Activated T-cell treated with anti-CD3 and anti-CD28 coated beads, Interleukin-2, amount 50 U/mL, for 48 hours (primary cell): ENCODE measurements at regions not wholly inside any gene's neighbourhood (a gene's known extent, or its start where the extent isn't known, plus 50 kb on each side); places are given as distances from the start of the nearest gene placed in this dataset.
"Not testable (repeated sequence)": the region's sequence is repeated elsewhere in the genome, so short reads cannot be mapped to it uniquely, and the experiment has no call there.

Experiments
- DNase-seq, 2 experiments: peaks; one replicate each; pipeline ENCODE4 v3.0.0-alpha.2; 2020

DNA sequence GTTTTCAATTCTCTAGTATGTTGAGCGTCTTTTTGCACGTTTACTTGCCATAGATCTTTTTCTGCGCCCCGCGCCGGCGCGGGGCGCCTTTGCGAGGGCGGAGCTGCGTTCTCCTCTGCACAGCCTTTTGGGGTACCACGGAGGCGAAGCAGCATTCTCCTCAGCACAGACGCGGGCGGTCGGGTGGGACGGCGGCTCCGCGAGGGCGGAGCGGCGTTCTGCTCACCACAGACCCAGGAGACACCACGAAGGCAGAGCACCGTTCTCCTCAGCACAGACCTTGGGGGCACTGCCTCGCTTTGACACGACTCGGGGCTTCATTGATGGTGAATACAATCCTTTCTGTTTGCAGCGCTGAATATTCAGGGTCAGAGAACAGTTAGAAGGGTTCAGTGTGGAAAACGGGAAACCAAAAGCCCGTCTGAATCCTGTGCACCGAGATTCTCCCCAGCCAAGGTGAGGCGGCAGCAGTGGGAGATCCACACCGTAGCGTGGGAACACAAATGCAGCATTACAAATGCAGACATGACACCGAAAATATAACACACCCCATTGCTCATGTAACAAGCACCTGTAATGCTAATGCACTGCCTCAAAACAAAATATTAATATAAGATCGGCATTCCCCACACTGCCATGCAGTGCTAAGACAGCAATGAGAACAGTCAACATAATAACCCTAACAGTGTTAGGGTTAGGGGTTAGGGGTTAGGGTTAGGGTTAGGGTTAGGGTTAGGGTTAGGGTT is 190.7 kb upstream of the VIPR2 start:
- not testable (repeated sequence) for DNase-seq

DNA sequence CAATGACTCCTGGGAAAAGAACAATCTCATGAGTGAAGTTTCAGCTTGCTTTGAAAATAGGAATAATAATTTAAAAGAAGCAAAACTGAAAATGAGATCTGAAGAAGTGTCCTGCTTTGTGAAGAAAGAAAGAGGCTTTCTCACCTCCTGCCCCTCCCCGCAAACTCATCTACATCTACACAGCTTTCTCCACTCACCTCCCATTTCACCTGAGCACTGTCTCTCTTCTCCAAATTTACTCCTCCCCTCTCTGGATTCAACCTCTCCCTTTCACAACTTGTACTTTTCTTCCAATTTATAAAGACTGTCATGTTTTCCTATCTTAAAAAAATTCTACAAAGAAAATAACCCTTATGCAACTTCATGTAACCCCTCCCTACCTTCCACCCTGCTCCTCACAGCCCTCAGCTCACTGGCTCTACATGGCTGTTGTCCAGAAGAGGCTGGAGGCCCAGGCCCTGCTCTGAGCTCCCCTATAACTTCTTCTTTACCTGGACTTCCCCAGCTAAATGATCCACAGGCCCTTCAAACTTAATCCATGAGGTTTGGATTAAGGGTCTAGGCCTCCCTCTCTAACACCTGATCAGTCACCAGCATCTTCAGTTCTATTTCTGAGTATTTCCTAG is 188.3 kb upstream of the VIPR2 start:
- DNase-seq = not testable (repeated sequence)

DNA sequence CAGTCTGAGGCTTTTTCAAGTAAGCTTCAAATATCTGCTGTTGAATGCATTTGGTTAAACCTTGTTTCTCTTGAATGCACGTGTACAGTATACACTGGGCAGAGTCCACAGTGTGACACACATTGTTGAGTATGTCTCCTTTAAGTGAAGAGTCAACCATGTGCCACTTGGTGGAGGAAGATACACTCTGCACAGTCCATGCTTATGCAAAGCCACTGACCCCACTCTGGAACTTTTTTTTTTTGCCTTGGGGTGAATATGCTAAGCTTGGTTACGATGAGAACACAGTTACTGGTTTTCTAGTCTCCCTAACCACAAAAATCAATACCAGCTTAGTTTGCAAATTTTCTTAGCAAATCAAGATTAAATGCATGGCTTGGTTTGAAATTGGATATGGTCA is 186.8 kb upstream of the VIPR2 start:
- no peak for DNase-seq

DNA sequence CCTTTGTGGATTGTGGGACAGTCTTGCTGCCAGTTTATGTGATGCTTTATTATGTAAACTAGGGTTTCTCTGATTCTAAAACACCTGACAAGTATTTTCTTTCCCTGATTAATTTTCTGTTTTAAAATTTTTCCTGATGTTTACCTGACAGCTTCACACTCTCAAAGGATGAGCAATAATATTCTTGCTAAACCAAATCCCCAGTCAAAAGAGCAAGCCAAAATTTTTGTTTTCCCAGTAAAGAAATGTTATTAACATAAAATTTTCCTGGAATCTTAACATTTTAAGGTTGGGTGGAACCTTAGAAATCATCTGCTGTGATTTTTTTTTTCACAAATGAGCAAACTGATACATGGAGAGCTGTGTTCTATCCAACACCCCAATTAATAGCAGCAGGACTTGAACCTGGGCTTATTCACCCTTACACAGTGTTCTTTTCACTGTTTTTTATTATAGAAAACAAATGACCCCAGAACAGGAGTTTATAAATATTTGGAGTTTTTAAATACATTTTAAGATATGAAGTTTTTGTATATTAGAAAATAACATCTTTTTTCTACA is 185.2 kb upstream of the VIPR2 start:
- DNase-seq = no peak

DNA sequence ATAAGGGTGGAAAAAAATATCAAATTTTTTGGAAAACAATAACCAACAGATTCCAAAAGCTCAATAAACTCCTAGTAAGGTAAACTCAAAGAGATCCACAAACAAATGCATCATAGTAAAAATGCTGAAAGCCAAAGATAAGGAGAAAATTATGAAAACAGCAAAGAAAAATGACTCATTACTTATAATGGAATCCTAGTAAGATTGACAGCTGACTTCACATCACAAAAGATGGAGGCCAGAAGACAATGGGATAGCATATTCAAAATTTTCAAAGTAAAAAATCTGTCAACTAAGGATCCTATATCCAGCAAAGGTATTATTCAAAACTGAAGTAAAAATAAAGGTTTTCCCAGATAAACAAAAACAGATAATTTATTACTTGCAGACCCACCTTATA is 183.4 kb upstream of the VIPR2 start:
- no peak for DNase-seq

DNA sequence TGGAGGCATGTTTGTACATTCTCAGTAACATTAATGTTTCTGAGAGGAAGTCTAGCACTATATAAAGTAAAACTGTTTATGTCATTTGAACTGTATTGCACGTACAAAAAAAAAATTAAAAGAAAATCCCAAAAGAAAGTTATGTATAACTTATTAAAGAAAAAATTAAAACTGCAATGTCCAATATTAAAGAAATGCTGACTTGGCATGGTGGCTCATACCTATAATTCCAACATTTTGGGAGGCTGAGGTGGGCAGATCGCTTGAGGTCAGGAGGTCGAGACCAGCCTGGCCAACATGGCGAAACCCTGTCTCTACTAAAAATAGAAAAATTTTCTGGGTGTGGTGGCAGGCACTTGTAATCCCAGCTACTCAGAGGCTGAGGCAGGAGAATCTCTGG is 178.7 kb upstream of the VIPR2 start:
- DNase-seq = no peak

DNA sequence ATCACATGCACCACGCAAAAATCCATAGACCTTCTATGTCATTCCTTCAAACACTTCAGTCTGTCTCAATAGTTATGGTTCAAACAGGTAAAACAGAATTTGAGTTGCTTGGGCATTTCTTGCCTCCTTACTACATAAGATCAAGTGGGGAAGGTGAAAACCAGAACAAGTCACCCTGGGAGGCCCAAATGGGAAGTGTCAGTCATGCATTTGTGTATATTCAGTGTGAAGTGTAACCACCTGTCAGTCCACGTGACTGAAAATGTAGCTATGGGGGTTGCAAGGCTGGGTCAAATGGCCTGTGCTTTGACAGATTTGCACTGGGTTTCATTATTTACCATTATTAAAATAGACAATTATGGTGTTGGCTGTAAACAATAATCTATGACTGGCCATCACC is 176.6 kb upstream of the VIPR2 start:
- no peak for DNase-seq

DNA sequence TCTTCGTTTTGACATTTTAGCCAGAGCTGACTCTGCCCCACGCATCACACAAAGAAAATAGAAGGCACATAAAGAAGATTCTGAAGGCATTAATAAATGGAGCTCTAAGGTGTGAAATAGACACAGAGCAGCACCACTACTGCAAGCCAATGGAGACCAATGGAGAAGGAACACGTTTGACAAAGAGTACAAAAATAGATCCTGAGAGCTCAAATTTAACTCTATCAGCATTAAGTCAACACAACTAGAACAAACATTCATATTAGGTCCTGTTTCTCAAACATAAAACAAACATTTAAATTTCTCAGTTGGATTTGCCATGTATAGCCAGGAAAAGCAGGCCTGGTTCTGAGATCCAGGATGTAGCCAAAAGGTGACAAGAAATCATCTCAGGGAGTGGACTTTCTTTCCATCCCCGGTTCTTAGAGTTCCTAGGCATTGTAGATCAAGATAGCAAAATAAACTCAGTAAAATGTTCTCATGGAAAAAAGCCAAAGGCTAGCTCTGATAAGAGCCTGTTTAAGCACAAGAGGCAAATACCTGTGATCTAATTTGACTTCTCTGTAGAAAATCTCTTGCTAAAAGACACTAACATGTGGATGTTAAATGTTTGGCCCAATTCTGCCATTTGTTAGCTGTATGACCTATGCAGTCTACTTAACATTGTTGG is 174.2 kb upstream of the VIPR2 start:
- DNase-seq = no peak

DNA sequence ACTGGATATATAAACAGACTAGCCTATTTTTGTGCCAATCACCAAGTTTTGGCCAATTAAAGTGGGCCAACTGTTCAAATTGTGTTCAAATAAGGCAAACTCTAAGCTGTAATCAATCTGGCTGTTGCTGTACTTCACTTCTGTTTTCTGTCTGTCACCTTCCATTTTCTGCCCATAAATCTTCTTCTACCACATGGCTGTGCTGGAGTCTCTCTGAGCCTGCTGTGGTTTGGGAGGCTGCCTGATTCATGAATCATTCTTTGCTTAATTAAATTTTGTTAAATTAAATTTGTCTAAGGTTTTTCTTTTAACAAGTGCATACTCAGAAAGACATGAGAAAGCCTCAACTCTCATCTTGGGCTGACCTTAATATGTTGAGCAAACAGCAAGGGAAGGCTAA is 172.6 kb upstream of the VIPR2 start:
- DNase-seq = no peak

DNA sequence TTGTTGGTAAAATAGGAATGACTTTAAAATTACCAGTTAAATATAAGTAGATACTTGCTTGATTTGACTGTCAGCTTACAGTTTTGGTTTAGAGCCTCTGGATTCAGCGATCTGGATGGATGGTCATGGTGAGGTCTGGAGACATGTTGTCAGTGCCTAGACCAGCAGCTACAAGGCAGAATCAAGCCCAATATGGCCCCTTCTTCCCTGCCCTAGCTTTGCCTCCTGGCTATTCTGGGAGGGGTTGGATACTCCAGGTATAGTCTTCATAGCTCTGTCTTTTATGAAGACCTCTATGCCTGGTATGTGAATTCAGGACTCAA is 166.5 kb upstream of the VIPR2 start:
- DNase-seq = no peak

DNA sequence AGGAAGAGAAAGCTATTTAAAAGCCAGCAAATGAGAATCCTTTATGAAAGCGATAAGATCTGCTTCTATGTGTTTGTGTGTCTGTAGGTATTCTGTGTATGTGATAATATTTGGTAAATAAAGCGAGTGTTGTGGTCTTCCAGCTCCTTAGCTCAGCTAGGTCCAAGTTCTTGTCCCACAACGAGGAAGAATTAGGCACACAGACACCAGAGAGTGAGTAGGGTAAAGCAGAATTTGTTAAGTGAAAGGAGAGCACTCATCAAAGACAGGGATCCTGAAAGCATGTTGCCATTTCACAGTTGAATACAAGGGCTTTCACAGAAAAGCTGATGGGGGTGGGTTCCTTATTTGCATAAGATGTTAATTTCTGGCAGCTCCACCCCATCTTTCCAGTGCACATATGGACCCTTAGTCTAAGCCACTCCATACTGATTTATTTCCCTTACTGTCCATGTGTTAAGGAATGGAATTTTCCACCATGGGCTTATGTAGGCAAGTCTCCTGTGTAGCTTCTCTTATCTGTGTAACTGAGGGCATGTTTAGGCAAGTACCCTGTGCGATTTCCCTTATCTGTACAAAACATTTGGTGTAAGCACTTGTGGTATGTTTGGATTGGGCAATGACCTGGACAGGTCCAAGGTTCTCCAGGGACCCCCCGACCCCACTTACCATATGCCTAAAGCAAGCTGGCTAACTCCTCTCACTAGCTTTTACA is 165.9 kb upstream of the VIPR2 start:
- no peak for DNase-seq

DNA sequence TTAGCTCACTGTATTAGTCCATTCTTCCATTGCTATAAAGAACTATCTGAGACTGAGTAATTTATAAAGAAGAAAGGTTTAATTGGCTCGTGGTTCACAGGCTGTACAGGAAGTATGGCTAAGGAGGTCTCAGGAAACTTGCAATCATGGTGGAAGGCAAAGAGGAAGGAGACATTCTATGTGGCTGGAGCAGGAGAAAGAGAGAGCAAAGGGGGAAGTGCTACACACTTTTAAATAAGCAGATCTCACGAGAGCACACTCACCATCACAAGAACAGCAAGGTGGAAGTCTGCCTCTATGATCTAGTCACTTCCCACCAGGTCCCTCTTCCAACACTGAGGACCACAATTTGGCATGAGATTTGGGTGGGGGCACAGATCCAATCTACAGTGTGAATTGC is 164.5 kb upstream of the VIPR2 start:
- DNase-seq = not testable (repeated sequence)

DNA sequence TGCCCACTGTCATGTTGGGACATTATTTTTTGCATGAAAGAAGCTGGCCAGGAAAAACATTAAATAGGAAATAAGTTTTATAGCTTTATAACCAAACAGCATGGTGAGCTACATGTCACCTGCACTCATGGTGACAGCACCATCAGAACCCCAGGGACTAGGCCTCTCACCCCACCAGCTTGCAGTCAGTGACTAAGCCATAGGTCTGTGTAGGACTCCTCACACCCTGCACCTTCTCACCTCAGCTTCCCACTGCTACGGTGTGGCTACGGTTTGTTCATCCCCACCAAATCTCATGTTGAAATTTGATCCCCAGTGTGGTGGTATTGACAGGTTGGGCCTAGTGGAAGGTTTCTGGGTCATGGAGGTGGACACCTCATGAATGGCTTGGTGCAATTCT is 161.3 kb upstream of the VIPR2 start:
- DNase-seq = no peak

DNA sequence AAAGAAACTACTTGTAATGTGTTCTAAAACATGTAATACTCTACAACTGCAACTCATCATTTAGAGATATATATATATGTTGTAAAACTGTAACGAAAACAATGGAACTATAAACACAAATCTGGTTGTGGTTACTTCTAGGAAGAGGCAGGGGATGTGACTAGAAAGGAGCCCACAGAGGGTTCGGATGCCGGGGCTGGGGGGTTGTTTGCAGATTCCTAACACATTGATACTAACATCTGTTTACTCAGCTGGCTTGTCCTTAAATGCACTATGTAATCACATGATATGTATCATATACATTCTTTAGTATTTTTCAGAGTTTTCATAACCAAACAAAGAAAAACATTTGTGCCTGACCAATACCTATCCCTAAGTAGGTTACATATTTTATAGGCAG is 160.5 kb upstream of the VIPR2 start:
- not testable (repeated sequence) for DNase-seq

DNA sequence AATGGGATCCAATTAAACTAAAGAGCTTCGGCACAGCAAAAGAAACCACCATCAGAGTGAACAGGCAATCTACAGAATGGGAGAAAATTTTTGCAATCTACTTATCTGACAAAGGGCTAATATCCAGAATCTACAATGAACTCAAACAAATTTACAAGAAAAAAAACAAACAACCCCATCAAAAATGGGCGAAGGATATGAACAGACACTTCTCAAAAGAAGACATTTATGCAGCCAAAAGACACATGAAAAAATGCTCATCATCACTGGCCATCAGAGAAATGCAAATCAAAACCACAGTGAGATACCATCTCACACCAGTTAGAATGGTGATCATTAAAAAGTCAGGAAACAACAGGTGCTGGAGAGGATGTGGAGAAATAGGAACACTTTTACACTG is 158.8 kb upstream of the VIPR2 start:
- not testable (repeated sequence) for DNase-seq

DNA sequence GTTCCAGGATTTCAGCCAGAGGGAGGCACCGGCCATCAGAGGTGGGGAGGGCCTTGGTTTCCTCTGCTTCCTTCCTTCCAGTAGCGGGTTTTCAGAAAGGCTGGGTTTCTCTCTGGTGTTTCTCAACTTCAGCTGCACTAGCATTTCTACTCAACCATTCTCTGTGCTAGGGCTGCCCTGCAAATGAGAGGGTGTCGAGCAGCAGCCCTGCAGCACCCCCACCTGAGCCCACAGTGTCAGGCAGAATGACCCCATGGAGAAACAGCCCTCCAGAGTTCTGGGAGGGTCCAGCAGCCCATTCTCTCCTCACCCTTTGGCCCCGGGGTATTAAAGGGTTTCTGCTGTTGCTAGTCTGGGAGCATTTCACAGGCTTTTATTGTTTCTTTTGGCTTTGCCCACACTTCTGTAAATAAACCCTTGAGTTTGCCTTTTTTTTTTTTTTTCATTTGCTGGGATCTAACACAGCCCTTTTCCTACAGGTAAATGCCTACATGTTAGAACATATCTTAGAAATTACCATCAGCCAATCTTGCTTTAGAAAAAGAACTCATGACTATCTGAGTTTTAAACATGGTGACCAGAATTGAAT is 151.5 kb upstream of the VIPR2 start:
- no peak for DNase-seq

DNA sequence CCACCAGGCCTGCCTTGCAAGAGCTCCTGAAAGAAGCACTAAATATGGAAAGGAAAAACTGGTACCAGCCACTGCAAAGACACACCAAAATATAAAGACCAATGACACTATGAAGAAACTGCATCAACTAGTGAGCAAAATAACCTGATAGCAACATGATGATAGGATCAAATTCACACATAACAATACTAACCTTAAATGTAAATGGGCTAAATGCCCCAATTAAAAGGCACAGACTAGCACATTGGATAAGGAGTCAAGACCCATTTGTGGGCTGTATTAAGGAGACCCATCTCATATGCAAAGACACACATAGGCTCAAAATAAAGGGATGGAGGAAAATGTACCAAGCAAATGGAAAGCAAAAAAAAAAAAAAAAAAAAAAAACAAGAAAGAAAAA is 141.8 kb upstream of the VIPR2 start:
- not testable (repeated sequence) for DNase-seq

DNA sequence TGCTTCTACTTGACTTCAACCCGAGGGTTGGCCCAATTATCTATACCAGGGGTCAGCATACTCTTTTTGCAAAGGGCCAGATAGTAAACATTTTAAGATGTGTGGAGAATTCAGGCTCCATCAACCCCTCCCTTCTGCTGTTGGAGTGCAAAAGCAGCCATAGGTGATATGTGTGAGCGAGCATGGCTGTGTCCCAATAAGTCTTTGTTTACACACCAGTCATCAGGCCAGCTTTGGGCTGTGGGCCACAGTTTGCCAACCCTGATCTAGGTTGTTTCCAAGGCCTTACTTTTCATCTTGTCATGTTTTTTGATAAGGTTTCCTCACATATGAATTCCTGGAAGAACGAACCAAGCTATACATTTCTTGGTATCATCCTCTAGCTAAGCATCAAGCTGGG is 136.9 kb upstream of the VIPR2 start:
- DNase-seq = no peak

DNA sequence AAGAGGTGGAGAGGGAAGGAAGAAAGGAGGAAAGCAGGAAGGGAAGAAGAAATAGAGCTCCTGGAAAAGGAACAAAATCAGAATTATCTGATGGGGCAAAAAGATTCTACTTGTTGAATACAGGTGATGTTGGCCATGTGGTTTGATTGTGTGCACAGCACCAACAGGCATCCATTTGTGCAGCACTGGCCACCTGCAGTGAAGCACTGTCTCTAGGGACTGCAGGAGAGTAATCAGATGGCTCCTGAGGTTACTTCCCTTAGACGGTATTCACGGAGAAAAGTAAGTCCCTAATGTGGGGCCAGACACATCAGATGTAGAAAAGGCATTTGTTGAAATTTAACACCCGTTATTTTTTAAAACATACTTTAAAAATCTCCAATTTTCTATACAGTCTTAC is 135.3 kb upstream of the VIPR2 start:
- DNase-seq = no peak

DNA sequence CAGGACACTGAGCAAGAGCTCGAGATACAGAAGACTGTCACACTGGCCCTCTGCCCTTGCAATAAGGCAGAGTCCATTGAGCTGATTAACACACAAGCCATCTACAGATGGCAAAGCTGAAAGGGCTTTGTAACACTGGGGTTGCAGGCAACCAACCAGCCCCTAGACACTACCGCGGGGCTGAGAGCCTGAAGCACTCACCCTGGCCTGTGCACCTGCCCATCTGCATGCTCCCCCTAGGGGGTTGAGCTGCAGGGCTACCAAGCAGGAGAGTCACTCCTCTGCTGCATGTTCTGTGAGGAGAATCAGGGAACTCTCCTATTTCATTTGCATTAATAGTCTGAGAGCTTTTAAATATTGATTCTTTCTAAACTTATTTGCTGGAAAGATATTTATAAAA is 128.1 kb upstream of the VIPR2 start:
- no peak for DNase-seq

DNA sequence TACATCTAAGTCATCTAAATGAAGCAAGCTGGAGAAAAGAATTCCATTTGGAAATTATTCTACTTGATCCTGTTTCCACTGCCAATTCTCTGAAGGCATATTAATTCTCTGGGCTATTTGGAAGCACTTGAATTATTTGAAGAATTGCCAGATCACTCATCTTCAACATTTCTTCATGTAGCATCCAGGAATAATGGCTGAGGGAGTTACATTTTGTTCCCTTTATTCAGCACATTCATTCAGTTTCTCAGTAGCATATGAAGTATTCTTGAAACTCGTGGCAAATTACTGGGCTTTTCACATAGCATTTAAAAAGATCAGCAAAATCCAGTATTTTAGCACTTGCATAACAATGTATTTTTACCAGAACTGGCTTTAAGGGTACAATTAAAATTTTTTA is 127.1 kb upstream of the VIPR2 start:
- DNase-seq = no peak

DNA sequence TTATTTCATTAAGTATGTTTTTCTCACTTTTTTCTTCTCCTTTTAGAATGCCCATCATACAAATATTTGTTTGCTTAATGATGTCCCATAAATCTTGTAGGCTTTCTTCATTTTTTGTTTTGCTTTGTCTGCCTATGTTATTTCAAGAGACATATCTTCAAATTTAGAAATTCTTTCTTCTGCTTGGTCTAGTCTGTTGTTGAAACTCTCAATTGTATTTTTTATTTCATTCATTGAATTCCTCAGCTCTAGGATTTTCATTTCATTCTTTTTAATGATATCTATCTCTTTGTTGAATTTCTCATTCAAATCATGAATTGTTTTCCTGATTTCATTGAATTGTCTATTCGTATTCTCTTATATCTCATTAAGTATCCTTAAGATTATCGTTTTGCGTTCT is 125.1 kb upstream of the VIPR2 start:
- no peak for DNase-seq

DNA sequence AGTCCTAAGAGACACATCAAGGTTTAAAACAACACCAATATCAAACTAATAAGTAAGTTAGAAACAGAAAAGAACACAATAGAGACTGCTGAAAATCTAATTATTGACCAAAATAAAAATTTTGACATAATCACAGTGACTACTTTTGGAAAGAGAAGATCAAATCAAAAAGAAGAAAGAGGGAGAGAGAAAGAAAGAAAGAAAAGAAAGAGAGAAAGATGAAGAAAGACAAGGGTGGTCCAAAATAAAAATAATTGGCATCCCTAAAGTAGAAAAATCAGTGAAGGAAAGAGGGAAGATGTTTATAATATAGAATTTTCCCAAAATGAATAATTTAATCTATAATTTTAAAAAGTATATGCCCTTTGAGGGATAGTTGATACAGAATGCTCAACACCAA is 118.8 kb upstream of the VIPR2 start:
- DNase-seq = no peak
